Vagina (tissue), 2 donors: ENCODE measurements at regions not wholly inside any gene's neighbourhood (a gene's known extent, or its start where the extent isn't known, plus 50 kb on each side); places are given as distances from the start of the nearest gene placed in this dataset.

Experiments used
- POLR2A ChIP-seq, 2 donors: fragments of 450-650 bp; IDR thresholded peaks; one replicate each; pipeline ENCODE4 v1.6.1; 2017; ENCODE audit warnings: antibody characterized with exemption in 2 of 2, mild to moderate bottlenecking in 2 of 2, moderate library complexity in 2 of 2
- POLR2AphosphoS5 ChIP-seq, 2 donors: sonication (generic); formaldehyde crosslinking; IDR thresholded peaks; one replicate each; pipeline ENCODE4 v1.9.0; 2017; ENCODE audit warnings: antibody characterized with exemption in 2 of 2, mild to moderate bottlenecking in 2 of 2, low read depth in 1 of 2; ENCODE audit not compliant: insufficient read depth in 1 of 2
- TF ChIP-seq, protein P1 (sequence below), 3 experiments: fragments of 450-650 bp in 2 of 3; fragments of 200-600 bp in 1 of 3; sonication (generic) in 1 of 3; IDR thresholded peaks; one replicate each; pipeline ENCODE4 v1.5.1; 2017 to 2019; ENCODE audit warnings: antibody characterized with exemption in 3 of 3, mild to moderate bottlenecking in 2 of 3, moderate library complexity in 2 of 3

DNA sequence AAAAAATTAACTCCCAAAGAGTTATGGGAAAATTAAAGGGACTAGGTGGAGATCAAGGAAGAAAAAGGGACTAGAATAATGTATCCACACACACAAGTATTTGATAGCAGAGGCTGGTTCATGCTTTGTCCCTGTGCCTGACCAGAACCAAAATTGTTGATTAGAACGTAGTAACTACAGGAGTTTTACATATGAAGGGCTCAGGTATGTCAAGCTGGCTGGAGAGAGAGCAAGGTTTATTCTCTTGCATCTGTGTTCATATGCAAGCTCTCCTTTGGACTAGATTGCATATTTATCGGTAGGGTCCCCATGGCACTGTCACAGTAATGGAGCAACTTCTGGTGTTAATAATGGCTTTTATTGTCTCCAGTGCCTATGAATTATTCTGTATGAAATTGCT lies 239.9 kb upstream of the TRPM3 start:
- TF ChIP-seq, protein P1, sequence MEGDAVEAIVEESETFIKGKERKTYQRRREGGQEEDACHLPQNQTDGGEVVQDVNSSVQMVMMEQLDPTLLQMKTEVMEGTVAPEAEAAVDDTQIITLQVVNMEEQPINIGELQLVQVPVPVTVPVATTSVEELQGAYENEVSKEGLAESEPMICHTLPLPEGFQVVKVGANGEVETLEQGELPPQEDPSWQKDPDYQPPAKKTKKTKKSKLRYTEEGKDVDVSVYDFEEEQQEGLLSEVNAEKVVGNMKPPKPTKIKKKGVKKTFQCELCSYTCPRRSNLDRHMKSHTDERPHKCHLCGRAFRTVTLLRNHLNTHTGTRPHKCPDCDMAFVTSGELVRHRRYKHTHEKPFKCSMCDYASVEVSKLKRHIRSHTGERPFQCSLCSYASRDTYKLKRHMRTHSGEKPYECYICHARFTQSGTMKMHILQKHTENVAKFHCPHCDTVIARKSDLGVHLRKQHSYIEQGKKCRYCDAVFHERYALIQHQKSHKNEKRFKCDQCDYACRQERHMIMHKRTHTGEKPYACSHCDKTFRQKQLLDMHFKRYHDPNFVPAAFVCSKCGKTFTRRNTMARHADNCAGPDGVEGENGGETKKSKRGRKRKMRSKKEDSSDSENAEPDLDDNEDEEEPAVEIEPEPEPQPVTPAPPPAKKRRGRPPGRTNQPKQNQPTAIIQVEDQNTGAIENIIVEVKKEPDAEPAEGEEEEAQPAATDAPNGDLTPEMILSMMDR (IDR thresholded peaks at IDR 0.05), result no peak
- TF ChIP-seq POLR2A (IDR thresholded peaks at IDR 0.05) (no peak), POLR2AphosphoS5 (IDR thresholded peaks at IDR 0.05; ENCODE audit: insufficient read depth in 1 of 2, low read depth in 1 of 2) (no peak)
